ENCODE measurements at regions not wholly inside any gene's neighbourhood (a gene's known extent, or its start where the extent isn't known, plus 50 kb on each side); places are given as distances from the start of the nearest gene placed in this dataset.

DNA sequence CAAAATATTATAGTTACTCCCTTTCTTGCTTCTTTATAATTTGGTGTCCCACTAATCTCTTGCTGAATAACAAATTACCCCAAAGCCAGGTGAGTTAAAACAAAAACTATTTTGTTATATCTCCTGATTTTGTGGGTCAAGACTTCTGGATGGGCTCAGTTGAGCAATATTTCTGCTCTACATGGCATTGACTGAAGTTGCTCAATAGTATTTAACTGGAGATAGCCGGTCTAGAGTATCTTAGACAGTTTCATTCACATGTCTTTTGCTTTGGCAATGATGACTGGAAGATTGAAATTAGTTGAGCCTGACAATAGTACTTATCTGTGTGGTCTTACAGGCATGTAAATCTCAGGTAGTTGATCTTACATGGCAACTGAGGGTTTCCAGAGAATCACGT lies 51.0 kb upstream of the TP63 start:
- intact Hi-C loops (cut with DNase I), result no loop called here
- no peak for DNase-seq (ENCODE audit: low spot score)
